Stimulated activated CD4-positive, alpha-beta T cell treated with anti-CD3 and anti-CD28 coated beads, Interleukin-1b, Interleukin-23, amount 100 ng/mL, for 1 hour (primary cell): ENCODE measurements at regions not wholly inside any gene's neighbourhood (a gene's known extent, or its start where the extent isn't known, plus 50 kb on each side); places are given as distances from the start of the nearest gene placed in this dataset.

Experiments used
- DNase-seq, 2 donors: peaks; one replicate each; pipeline ENCODE4 v3.0.0-alpha.2; 2020; ENCODE audit warnings: low read depth in 2 of 2

GRCh38 chr5:125600559-125600958 is 822.6 kb upstream of the GRAMD2B start:
- DNase-seq: no peak

- DNase-seq: no peak
These were observed 821.0 kb upstream of the GRAMD2B start for GRCh38 chr5:125602184-125602583.

- DNase-seq: no peak
These were observed 819.9 kb upstream of the GRAMD2B start for GRCh38 chr5:125603321-125603720.

- no peak for DNase-seq
These were observed 819.1 kb upstream of the GRAMD2B start for GRCh38 chr5:125604104-125604503.

GRCh38 chr5:125607018-125607417 is 816.2 kb upstream of the GRAMD2B start:
- DNase-seq: no peak

GRCh38 chr5:125609011-125609410 is 814.2 kb upstream of the GRAMD2B start:
- DNase-seq: no peak

GRCh38 chr5:125610892-125611291 is 812.3 kb upstream of the GRAMD2B start:
- DNase-seq: no peak

GRCh38 chr5:125611541-125611940 is 811.7 kb upstream of the GRAMD2B start:
- no peak for DNase-seq

- no peak for DNase-seq
These were observed 811.0 kb upstream of the GRAMD2B start for GRCh38 chr5:125612181-125612721.

GRCh38 chr5:125612776-125613175 is 810.4 kb upstream of the GRAMD2B start:
- DNase-seq: no peak

GRCh38 chr5:125630237-125630636 is 793.0 kb upstream of the GRAMD2B start:
- DNase-seq: no peak

- DNase-seq: no peak
These were observed 789.7 kb upstream of the GRAMD2B start for GRCh38 chr5:125633523-125633922.

GRCh38 chr5:125634216-125634835 is 788.9 kb upstream of the GRAMD2B start:
- DNase-seq: no peak

- no peak for DNase-seq
These were observed 783.4 kb upstream of the GRAMD2B start for GRCh38 chr5:125639858-125640257.

- no peak for DNase-seq
These were observed 770.4 kb upstream of the GRAMD2B start for GRCh38 chr5:125652761-125653160.

GRCh38 chr5:125654392-125654791 is 768.8 kb upstream of the GRAMD2B start:
- no peak for DNase-seq

- no peak for DNase-seq
These were observed 768.1 kb upstream of the GRAMD2B start for GRCh38 chr5:125655156-125655555.

GRCh38 chr5:125657936-125658335 is 765.3 kb upstream of the GRAMD2B start:
- DNase-seq: no peak

GRCh38 chr5:125659316-125660023 is 763.7 kb upstream of the GRAMD2B start:
- DNase-seq: no peak

GRCh38 chr5:125660231-125660895 is 762.8 kb upstream of the GRAMD2B start:
- no peak for DNase-seq

GRCh38 chr5:125661584-125661983 is 761.6 kb upstream of the GRAMD2B start:
- DNase-seq: no peak

- DNase-seq: no peak
These were observed 754.3 kb upstream of the GRAMD2B start for GRCh38 chr5:125668884-125669283.
